ENCODE measurements at regions not wholly inside any gene's neighbourhood (a gene's known extent, or its start where the extent isn't known, plus 50 kb on each side); places are given as distances from the start of the nearest gene placed in this dataset.

DNA sequence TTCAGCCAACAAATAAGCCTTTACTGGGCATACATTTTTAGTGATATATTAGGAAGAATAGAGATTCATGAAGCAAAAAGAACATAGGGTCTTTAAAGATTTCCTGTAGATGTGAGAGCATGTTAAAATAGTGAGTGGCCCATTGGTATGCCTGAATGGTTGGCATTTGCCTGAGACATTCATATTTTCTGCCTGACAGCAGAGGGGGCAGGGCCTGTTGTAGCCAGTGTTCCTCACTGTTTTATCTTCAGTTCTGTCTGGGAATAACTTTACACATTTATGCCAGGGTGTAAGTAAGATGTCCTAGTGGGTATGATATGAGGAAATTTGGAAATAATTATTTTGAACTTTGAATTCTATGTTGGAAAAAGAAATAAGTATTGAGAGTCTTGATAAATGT lies 704.7 kb upstream of the ARPP21 start:
- Mint-ChIP-seq H3K9me3 (peaks cover 9% of the 10 kb centered on the region; the same call in 2 of the 3 replicates), H3K4me1 (no peaks in the 10 kb centered on the region), H3K27me3 (ENCODE audit: insufficient read depth, low read depth, poor library complexity) (no peaks in the 10 kb centered on the region), H3K4me3 (no peak overlapping the region), H3K36me3 (ENCODE audit: low read depth) (0 out of 3 replicates have a peak, but pooled peaks cover 3% of the 10 kb centered on the region), H3K27ac (no peak overlapping the region)
- no peaks in the 10 kb centered on the region for H4K20me1 ChIP-seq (replicated peaks; ENCODE audit: insufficient read depth)
- no peaks in the 10 kb centered on the region for H3K27me3 ChIP-seq (ENCODE audit: insufficient read depth)
- no peak overlapping the region for H3K4me3 ChIP-seq
- no peak overlapping the region for H3K27ac ChIP-seq (ENCODE audit: low read depth)
- H3K4me1 ChIP-seq (ENCODE audit: insufficient read depth) = no peaks in the 10 kb centered on the region
- no peaks in the 10 kb centered on the region for H3K79me2 ChIP-seq (replicated peaks; ENCODE audit: insufficient read depth)
- no peaks in the 10 kb centered on the region for H3K36me3 ChIP-seq (ENCODE audit: insufficient read depth)
- no peaks in the 10 kb centered on the region for H3F3A ChIP-seq (replicated peaks; ENCODE audit: low read depth)
- DNase-seq (ENCODE audit: low spot score) (no peak), ATAC-seq (no peak)
- H3K4me2 ChIP-seq = no peak overlapping the region
- H3K9me2 ChIP-seq (ENCODE audit: insufficient read depth) = peaks cover 6% of the 10 kb centered on the region; the same call in 1 of the 2 replicates
- TF ChIP-seq, protein P1, sequence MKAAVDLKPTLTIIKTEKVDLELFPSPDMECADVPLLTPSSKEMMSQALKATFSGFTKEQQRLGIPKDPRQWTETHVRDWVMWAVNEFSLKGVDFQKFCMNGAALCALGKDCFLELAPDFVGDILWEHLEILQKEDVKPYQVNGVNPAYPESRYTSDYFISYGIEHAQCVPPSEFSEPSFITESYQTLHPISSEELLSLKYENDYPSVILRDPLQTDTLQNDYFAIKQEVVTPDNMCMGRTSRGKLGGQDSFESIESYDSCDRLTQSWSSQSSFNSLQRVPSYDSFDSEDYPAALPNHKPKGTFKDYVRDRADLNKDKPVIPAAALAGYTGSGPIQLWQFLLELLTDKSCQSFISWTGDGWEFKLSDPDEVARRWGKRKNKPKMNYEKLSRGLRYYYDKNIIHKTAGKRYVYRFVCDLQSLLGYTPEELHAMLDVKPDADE (IDR thresholded peaks at IDR 0.05) = no peak
- no peak for TF ChIP-seq EZH2phosphoT487 (IDR thresholded peaks at IDR 0.05; ENCODE audit: unreplicated experiment)
- TF ChIP-seq JUNB (IDR thresholded peaks at IDR 0.05; ENCODE audit: unreplicated experiment) = no peak
- TF ChIP-seq ZNF331 (CRISPR knock-in tag; IDR thresholded peaks at IDR 0.05; ENCODE audit: low read depth) = no peak
- no peak for TF ChIP-seq EZH2 (IDR thresholded peaks at IDR 0.05; ENCODE audit: low read depth, unreplicated experiment)
- no peak for TF ChIP-seq POLR2AphosphoS5 (IDR thresholded peaks at IDR 0.05; ENCODE audit: low read depth)
- TF ChIP-seq ZNF114 (CRISPR knock-in tag; IDR thresholded peaks at IDR 0.05) = no peak
- TF ChIP-seq REST (IDR thresholded peaks at IDR 0.05; ENCODE audit: unreplicated experiment) = no peak
- TF ChIP-seq STAT1 (IDR thresholded peaks at IDR 0.05; ENCODE audit: unreplicated experiment) = no peak
- H2AFZ ChIP-seq = no peak overlapping the region

- H3K4me3 Mint-ChIP-seq = no peak overlapping the region
- H3K27ac Mint-ChIP-seq = no peak overlapping the region
- no peaks in the 10 kb centered on the region for H3K36me3 Mint-ChIP-seq (ENCODE audit: low read depth)
- ATAC-seq = no peak
- Histone ChIP-seq H3K4me3 (no peak overlapping the region), H2AFZ (no peak overlapping the region), H4K20me1 (replicated peaks; ENCODE audit: insufficient read depth) (no peaks in the 10 kb centered on the region), H3K4me2 (no peak overlapping the region), H3K36me3 (ENCODE audit: insufficient read depth) (no peaks in the 10 kb centered on the region), H3K27ac (ENCODE audit: low read depth) (no peak overlapping the region), H3K9me2 (ENCODE audit: insufficient read depth) (no peaks in the 10 kb centered on the region), H3K27me3 (ENCODE audit: insufficient read depth) (no peaks in the 10 kb centered on the region), H3F3A (replicated peaks; ENCODE audit: low read depth) (no peaks in the 10 kb centered on the region), H3K4me1 (ENCODE audit: insufficient read depth) (no peaks in the 10 kb centered on the region), H3K79me2 (replicated peaks; ENCODE audit: insufficient read depth) (no peaks in the 10 kb centered on the region)
- DNase-seq (ENCODE audit: low spot score) = no peak
- TF ChIP-seq NANOG (IDR thresholded peaks at IDR 0.05; ENCODE audit: borderline replicate concordance) (no peak), EZH2phosphoT487 (IDR thresholded peaks at IDR 0.05; ENCODE audit: unreplicated experiment) (no peak), CTCF (conservative IDR thresholded peaks at IDR 0.05; ENCODE audit: low read depth in 2 of 2) (no peak), POLR2AphosphoS5 (IDR thresholded peaks at IDR 0.05; ENCODE audit: low read depth) (no peak), STAT1 (IDR thresholded peaks at IDR 0.05; ENCODE audit: unreplicated experiment) (no peak), REST (IDR thresholded peaks at IDR 0.05; ENCODE audit: unreplicated experiment) (no peak), CREB1 (CRISPR knock-in tag; IDR thresholded peaks at IDR 0.05; ENCODE audit: low read depth) (no peak)
- no peaks in the 10 kb centered on the region for H3K4me1 Mint-ChIP-seq
- peaks cover 3% of the 10 kb centered on the region; the same call in 1 of the 3 replicates for H3K9me3 Mint-ChIP-seq
- H3K27me3 Mint-ChIP-seq (ENCODE audit: insufficient read depth, low read depth, poor library complexity) = no peaks in the 10 kb centered on the region
Measured at GRCh38 chr3:34938784-34939183, 700.5 kb upstream of the ARPP21 start.

Data from GM23338 (cell line).